Parathyroid adenoma (tissue), 2 donors: ENCODE measurements at regions not wholly inside any gene's neighbourhood (a gene's known extent, or its start where the extent isn't known, plus 50 kb on each side); places are given as distances from the start of the nearest gene placed in this dataset.

ENCODE experiments used
- H2AFZ ChIP-seq: fragments of 300-600 bp; sonication (generic); one replicate; pipeline ENCODE4 v1.7.0; 2017; ENCODE audit warnings: antibody characterized with exemption, mild to moderate bottlenecking
- H3K27ac ChIP-seq: fragments of 300-600 bp; sonication (generic); one replicate; pipeline ENCODE4 v1.7.0; 2017
- H3K27me3 ChIP-seq: fragments of 300-600 bp; sonication (generic); one replicate; pipeline ENCODE4 v1.7.0; 2017; ENCODE audit warnings: low read length; ENCODE audit not compliant: control insufficient read depth, insufficient read depth
- H3K36me3 ChIP-seq: fragments of 300-600 bp; sonication (generic); one replicate; pipeline ENCODE4 v1.7.0; 2017; ENCODE audit warnings: low read length; ENCODE audit not compliant: control insufficient read depth, insufficient read depth
- H3K4me1 ChIP-seq: fragments of 300-600 bp; sonication (generic); one replicate; pipeline ENCODE4 v1.7.0; 2017; ENCODE audit warnings: control low read depth
- H3K4me2 ChIP-seq: fragments of 300-600 bp; sonication (generic); one replicate; pipeline ENCODE4 v1.7.0; 2017; ENCODE audit warnings: low read length
- H3K4me3 ChIP-seq: fragments of 300-600 bp; sonication (generic); one replicate; pipeline ENCODE4 v1.7.0; 2017; ENCODE audit warnings: low read depth, low read length
- H3K79me2 ChIP-seq: fragments of 300-600 bp; sonication (generic); one replicate; pipeline ENCODE4 v1.7.0; 2017; ENCODE audit warnings: control low read depth
- H3K9ac ChIP-seq: fragments of 300-600 bp; sonication (generic); one replicate; pipeline ENCODE4 v1.7.0; 2017; ENCODE audit warnings: mild to moderate bottlenecking
- H3K9me3 ChIP-seq: fragments of 300-600 bp; sonication (generic); one replicate; pipeline ENCODE4 v1.7.0; 2017; ENCODE audit warnings: low read length; ENCODE audit not compliant: control insufficient read depth
- CTCF ChIP-seq: fragments of 300-600 bp; sonication (generic); IDR thresholded peaks from one replicate; pipeline ENCODE4 v1.7.0; 2017; ENCODE audit warnings: antibody characterized with exemption, mild to moderate bottlenecking
- donor health status: primary hyperparathyroidism.

- no peak overlapping the region for H3K9ac ChIP-seq
- TF ChIP-seq CTCF, result no peak
- H3K27ac ChIP-seq, result no peak overlapping the region
- H3K79me2 ChIP-seq, result no peaks in the 10 kb centered on the region
- H3K4me3 ChIP-seq, result no peak overlapping the region
- no peak overlapping the region for H2AFZ ChIP-seq
- no peak overlapping the region for H3K4me2 ChIP-seq
- no peaks in the 10 kb centered on the region for H3K9me3 ChIP-seq
- H3K36me3 ChIP-seq, result no peaks in the 10 kb centered on the region
- no peaks in the 10 kb centered on the region for H3K4me1 ChIP-seq
- no peaks in the 10 kb centered on the region for H3K27me3 ChIP-seq
These were observed 532.2 kb upstream of the TUSC1 start for GRCh38 chr9:26210338-26210851.

GRCh38 chr9:26205261-26205660 is 527.0 kb upstream of the TUSC1 start:
- H3K27me3 ChIP-seq, result no peaks in the 10 kb centered on the region
- no peaks in the 10 kb centered on the region for H3K79me2 ChIP-seq
- H3K4me2 ChIP-seq, result no peak overlapping the region

GRCh38 chr9:26193237-26193636 is 515.0 kb upstream of the TUSC1 start:
- H3K79me2 ChIP-seq, result no peaks in the 10 kb centered on the region
- H3K9me3 ChIP-seq, result peaks cover 3% of the 10 kb centered on the region
- H3K27ac ChIP-seq, result no peak overlapping the region
- no peaks in the 10 kb centered on the region for H3K4me1 ChIP-seq
- no peaks in the 10 kb centered on the region for H3K27me3 ChIP-seq
- no peak overlapping the region for H2AFZ ChIP-seq
- no peak for TF ChIP-seq CTCF
- H3K4me3 ChIP-seq, result no peak overlapping the region
- H3K9ac ChIP-seq, result no peak overlapping the region
- H3K36me3 ChIP-seq, result no peaks in the 10 kb centered on the region
- no peak overlapping the region for H3K4me2 ChIP-seq

More at GRCh38 chr9:26205261-26205660, 527.0 kb upstream of the TUSC1 start:
- no peaks in the 10 kb centered on the region for H3K4me1 ChIP-seq
- no peak for TF ChIP-seq CTCF
- H3K4me3 ChIP-seq, result no peak overlapping the region
- no peak overlapping the region for H2AFZ ChIP-seq
- H3K27ac ChIP-seq, result no peak overlapping the region
- no peak overlapping the region for H3K9ac ChIP-seq
- H3K36me3 ChIP-seq, result no peaks in the 10 kb centered on the region
- H3K9me3 ChIP-seq, result no peaks in the 10 kb centered on the region

GRCh38 chr9:26191711-26192110 is 513.5 kb upstream of the TUSC1 start:
- Histone ChIP-seq H3K36me3 (no peaks in the 10 kb centered on the region), H3K4me3 (no peak overlapping the region), H3K27ac (no peak overlapping the region), H3K4me1 (no peaks in the 10 kb centered on the region), H3K9me3 (peaks cover 3% of the 10 kb centered on the region), H3K27me3 (no peaks in the 10 kb centered on the region), H3K4me2 (no peak overlapping the region), H3K79me2 (no peaks in the 10 kb centered on the region), H3K9ac (no peak overlapping the region), H2AFZ (no peak overlapping the region)
- TF ChIP-seq CTCF, result no peak

GRCh38 chr9:26181836-26182235 is 503.6 kb upstream of the TUSC1 start:
- no peak overlapping the region for H3K9ac ChIP-seq
- H3K4me3 ChIP-seq, result no peak overlapping the region
- no peak overlapping the region for H2AFZ ChIP-seq
- no peak overlapping the region for H3K4me2 ChIP-seq
- H3K27ac ChIP-seq, result no peak overlapping the region
- H3K36me3 ChIP-seq, result no peaks in the 10 kb centered on the region
- no peaks in the 10 kb centered on the region for H3K79me2 ChIP-seq
- H3K9me3 ChIP-seq, result no peaks in the 10 kb centered on the region
- no peak for TF ChIP-seq CTCF
- no peaks in the 10 kb centered on the region for H3K27me3 ChIP-seq
- no peaks in the 10 kb centered on the region for H3K4me1 ChIP-seq
